ENCODE measurements at regions not wholly inside any gene's neighbourhood (a gene's known extent, or its start where the extent isn't known, plus 50 kb on each side); places are given as distances from the start of the nearest gene placed in this dataset.
A peak's percentile ranks its signal among the peaks of the same experiment; 100 is the strongest.

DNA sequence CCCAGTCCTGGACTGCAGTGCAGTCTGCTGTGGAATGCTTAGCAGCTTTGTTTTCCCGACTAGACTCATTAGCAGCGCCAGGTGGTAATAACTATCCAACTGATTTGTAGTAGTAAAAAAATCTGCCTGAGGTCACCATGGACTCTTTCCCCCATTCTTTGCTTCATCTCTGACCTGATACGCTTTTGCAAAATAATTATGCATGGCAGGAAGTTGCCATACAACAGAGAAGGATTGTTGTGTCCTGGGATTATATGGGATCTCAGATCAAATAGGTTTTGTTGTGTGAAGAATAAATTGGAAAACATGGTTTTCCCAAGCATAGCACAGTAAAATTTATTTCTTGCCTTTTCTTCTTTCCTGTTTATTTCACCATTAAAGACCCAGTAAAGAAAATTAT, 72.4 kb upstream of the ATP5MC3 start:
- TF ChIP-seq POLR2A (IDR thresholded peaks at IDR 0.05) = no peak
- TF ChIP-seq, protein P1, sequence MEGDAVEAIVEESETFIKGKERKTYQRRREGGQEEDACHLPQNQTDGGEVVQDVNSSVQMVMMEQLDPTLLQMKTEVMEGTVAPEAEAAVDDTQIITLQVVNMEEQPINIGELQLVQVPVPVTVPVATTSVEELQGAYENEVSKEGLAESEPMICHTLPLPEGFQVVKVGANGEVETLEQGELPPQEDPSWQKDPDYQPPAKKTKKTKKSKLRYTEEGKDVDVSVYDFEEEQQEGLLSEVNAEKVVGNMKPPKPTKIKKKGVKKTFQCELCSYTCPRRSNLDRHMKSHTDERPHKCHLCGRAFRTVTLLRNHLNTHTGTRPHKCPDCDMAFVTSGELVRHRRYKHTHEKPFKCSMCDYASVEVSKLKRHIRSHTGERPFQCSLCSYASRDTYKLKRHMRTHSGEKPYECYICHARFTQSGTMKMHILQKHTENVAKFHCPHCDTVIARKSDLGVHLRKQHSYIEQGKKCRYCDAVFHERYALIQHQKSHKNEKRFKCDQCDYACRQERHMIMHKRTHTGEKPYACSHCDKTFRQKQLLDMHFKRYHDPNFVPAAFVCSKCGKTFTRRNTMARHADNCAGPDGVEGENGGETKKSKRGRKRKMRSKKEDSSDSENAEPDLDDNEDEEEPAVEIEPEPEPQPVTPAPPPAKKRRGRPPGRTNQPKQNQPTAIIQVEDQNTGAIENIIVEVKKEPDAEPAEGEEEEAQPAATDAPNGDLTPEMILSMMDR (IDR thresholded peaks at IDR 0.05) = no peak
- no peaks in the 10 kb centered on the region for H3K36me3 ChIP-seq (replicated peaks in 1 of 2)
- DNase-seq = no peak
- no peaks in the 10 kb centered on the region for H3K4me1 ChIP-seq (replicated peaks in 1 of 2)
- 47 to 57% (median 53%) methylated on average over 3 of the region's 3 CpGs for WGBS, 4 donors
- intact Hi-C loops (cut with DNase I) = loop anchor here in 1 of 2 donors (10.0 kb wide), 1 partner anchor 841 kb away; the partner anchor contains the start of genes HOXD12 and HOXD13
- H3K4me3 ChIP-seq = no peak overlapping the region
- peaks cover 9% of the 10 kb centered on the region for H3K27me3 ChIP-seq
- H3K9me3 ChIP-seq (replicated peaks in 1 of 3) = no peaks in the 10 kb centered on the region
- no peak overlapping the region for H3K27ac ChIP-seq

DNA sequence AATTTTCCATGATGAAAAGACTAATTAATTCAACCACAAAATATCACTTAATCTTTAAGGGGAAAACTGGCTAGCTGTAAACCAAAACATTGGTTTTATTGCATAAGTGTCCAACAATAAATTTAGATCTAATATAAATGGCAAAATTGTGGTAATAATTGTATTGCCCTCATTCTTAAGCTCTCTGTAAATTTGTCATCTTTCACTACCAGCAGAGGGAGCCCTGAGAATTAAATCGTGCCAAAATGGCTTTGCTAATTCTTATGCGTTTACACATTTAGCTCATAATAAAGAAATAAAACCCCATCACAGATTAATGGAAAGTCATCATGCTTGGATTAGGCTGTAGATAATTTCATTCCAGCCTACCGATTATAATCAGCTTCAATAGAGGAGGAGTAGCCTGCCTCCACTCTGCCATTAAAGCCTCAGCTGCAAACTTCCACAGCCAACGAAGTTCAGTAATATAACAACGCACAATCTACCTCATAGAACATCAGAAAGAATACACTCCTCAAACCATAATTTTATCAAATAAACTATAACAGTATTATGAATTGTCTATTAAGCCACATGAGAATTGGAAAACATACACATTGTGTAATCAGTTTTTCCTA, 70.0 kb upstream of the ATP5MC3 start:
- Histone ChIP-seq H3K9me3 (replicated peaks in 1 of 3) (no peaks in the 10 kb centered on the region), H3K4me1 (replicated peaks in 1 of 2) (no peaks in the 10 kb centered on the region), H3K36me3 (replicated peaks in 1 of 2) (no peaks in the 10 kb centered on the region), H3K4me3 (no peak overlapping the region), H3K27ac (no peak overlapping the region), H3K27me3 (peaks cover 9% of the 10 kb centered on the region)
- intact Hi-C loops (cut with DNase I) = loop anchor here in 1 of 2 donors (10.0 kb wide), 1 partner anchor 843 kb away; the partner anchor contains the start of genes HOXD12 and HOXD13
- no peak for TF ChIP-seq POLR2A (IDR thresholded peaks at IDR 0.05)
- TF ChIP-seq, protein P1 (IDR thresholded peaks at IDR 0.05) = peak; percentile 26 to 74 (median 48)
- peak in 3 of 7 donors; percentile 8 to 24 (median 18) for DNase-seq
- 18 to 21% (median 19%) methylated on average over 5 of the region's 5 CpGs for whole genome bisulfite sequencing, 4 donors

DNA sequence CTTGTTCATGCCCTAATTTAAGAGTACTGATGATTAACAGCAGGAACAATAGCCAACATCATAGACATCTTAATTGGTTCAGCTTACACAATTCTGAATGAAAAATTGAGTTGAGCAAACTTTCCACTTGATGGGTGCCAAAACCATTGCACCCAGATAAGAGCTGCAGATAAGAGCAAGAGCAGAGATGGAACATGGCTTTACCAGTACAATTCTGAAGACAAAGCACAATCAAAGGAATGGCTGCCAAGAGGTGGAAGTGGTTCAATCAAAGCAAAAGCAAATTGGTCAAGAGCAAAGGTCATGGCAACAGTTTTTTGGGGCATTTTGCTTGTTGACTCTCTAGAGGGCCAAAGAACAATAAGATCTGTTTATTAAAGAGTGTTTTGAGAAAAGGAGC, 65.6 kb upstream of the ATP5MC3 start:
- no peak for TF ChIP-seq POLR2A (IDR thresholded peaks at IDR 0.05)
- TF ChIP-seq, protein P1 (IDR thresholded peaks at IDR 0.05) = no peak
- intact Hi-C loops (cut with DNase I) = no loop called here
- H3K4me3 ChIP-seq = no peak overlapping the region
- H3K36me3 ChIP-seq (replicated peaks in 1 of 2) = no peaks in the 10 kb centered on the region
- no peak overlapping the region for H3K27ac ChIP-seq
- peak in 3 of 7 donors; percentile 19 to 36 (median 22) for DNase-seq
- H3K27me3 ChIP-seq = peaks cover 7% of the 10 kb centered on the region
- H3K4me1 ChIP-seq (replicated peaks in 1 of 2) = no peaks in the 10 kb centered on the region
- H3K9me3 ChIP-seq (replicated peaks in 1 of 3) = no peaks in the 10 kb centered on the region

GRCh38 chr2:175244697-175245096, 63.2 kb upstream of the ATP5MC3 start:
- no peak overlapping the region for H3K27ac ChIP-seq

More at GRCh38 chr2:175244697-175245096, 63.2 kb upstream of the ATP5MC3 start:
- no peak for DNase-seq
- H3K4me1 ChIP-seq (replicated peaks in 1 of 2) = no peaks in the 10 kb centered on the region
- H3K27me3 ChIP-seq = peaks cover 7% of the 10 kb centered on the region
- H3K36me3 ChIP-seq (replicated peaks in 1 of 2) = no peaks in the 10 kb centered on the region
- intact Hi-C loops (cut with DNase I) = no loop called here
- 49 to 68% (median 55%) methylated on average over 1 of the region's 1 CpG for WGBS, 4 donors
- no peak overlapping the region for H3K4me3 ChIP-seq
- no peaks in the 10 kb centered on the region for H3K9me3 ChIP-seq (replicated peaks in 1 of 3)
- TF ChIP-seq, protein P1 (IDR thresholded peaks at IDR 0.05) = no peak
- no peak for TF ChIP-seq POLR2A (IDR thresholded peaks at IDR 0.05)
